Stimulated activated CD4-positive, alpha-beta T cell treated with anti-CD3 and anti-CD28 coated beads, Interleukin-4, amount 100 ng/mL, for 1 hour (primary cell): ENCODE measurements at regions not wholly inside any gene's neighbourhood (a gene's known extent, or its start where the extent isn't known, plus 50 kb on each side); places are given as distances from the start of the nearest gene placed in this dataset.
"Not testable (repeated sequence)": the region's sequence is repeated elsewhere in the genome, so short reads cannot be mapped to it uniquely, and the experiment has no call there.

Source experiments
- DNase-seq: peaks from one replicate; pipeline ENCODE4 v3.0.0-alpha.2; 2020

GRCh38 chr3:107470496-107470895 is 52.3 kb upstream of the BBX start:
- DNase-seq, result not testable (repeated sequence)
